Mesothelial cell of epicardium (in vitro differentiated cells): ENCODE measurements at regions not wholly inside any gene's neighbourhood (a gene's known extent, or its start where the extent isn't known, plus 50 kb on each side); places are given as distances from the start of the nearest gene placed in this dataset.

Experiments
- DNase-seq, 2 experiments: peaks; one replicate each; pipeline ENCODE4 v3.0.0; 2021; ENCODE audit warnings: low spot score in 2 of 2; ENCODE audit not compliant: unreplicated experiment in 2 of 2
- H3K27ac Mint-ChIP-seq: 2 replicates; pipeline ENCODE4 v1.8.0; 2021; ENCODE audit warnings: mixed read lengths
- H3K27me3 Mint-ChIP-seq: 2 replicates; pipeline ENCODE4 v1.8.0; 2021; ENCODE audit warnings: low read depth, mixed read lengths
- H3K36me3 Mint-ChIP-seq: 2 replicates; pipeline ENCODE4 v1.8.0; 2021; ENCODE audit warnings: mixed read lengths
- H3K4me1 Mint-ChIP-seq: 2 replicates; pipeline ENCODE4 v1.8.0; 2021; ENCODE audit warnings: mixed read lengths
- H3K4me3 Mint-ChIP-seq: 2 replicates; pipeline ENCODE4 v1.8.0; 2021; ENCODE audit warnings: mild to moderate bottlenecking, moderate library complexity, mixed read lengths
- H3K9me3 Mint-ChIP-seq: 2 replicates; pipeline ENCODE4 v1.8.0; 2021; ENCODE audit warnings: mixed read lengths
- CTCF ChIP-seq: fragments of 200-600 bp; sonication (generic); IDR thresholded peaks from one replicate; pipeline ENCODE4 v1.5.0; 2021; ENCODE audit warnings: antibody characterized with exemption; ENCODE audit not compliant: unreplicated experiment

DNA sequence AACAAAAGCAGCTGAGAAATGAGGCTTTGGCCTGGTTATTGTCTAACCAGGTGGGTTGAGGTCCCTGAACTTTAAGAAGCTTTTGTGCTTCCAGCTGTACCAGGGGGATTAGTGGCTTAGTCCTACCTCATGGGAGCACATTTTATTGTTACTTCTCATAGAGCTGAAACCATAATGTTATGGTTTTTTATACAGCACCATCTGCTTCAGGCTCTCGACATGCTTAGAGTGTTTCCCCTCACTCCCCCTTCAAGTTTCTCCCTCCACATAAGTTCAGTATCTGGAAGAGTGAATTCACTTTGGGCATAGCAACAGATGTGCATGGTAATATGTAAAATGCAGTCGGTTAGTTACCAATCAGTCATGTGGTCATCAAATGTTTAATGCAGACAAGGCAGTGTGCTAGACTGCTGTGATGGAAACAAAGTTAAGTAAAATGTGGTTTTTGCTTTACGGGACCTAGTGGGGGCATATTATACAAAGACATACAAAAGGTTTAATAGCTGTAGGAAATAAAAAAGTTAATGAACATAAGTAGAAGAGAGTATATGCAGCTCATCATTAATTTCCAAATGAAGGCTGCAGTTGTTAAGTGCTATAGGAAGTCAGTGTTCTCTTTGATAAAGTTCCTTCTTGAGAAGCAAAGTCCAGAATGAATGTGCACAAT lies 95.9 kb upstream of the SPRY4 start:
- Mint-ChIP-seq H3K27ac (peak overlapping the region; percentile 2), H3K4me1 (peaks cover 15% of the 10 kb centered on the region), H3K36me3 (no peaks in the 10 kb centered on the region), H3K4me3 (no peak overlapping the region), H3K27me3 (no peaks in the 10 kb centered on the region), H3K9me3 (peaks cover 4% of the 10 kb centered on the region)
- no peak for TF ChIP-seq CTCF
- no peak for DNase-seq

DNA sequence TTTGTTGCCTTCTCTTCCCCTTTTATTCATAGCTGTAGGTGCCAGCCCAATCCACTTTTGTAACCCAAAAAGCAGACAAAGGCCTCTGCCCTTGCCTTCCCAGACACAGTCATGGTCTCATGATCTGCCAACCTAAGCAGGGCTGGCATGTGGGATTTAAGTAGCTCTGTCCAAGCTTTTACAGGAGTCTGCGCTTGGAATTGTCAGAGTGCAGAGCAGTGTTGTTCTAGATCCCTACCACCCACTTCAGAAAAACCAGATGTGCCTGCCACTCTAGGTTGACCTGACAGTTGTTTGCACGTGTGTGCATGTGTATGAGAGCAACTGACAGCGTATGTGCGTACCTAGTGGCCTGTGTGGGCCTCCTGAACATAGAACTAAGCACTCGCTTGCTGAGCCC lies 87.8 kb upstream of the SPRY4 start:
- H3K36me3 Mint-ChIP-seq = peaks cover 4% of the 10 kb centered on the region
- no peaks in the 10 kb centered on the region for H3K4me1 Mint-ChIP-seq
- no peak for TF ChIP-seq CTCF
- no peak for DNase-seq
- no peaks in the 10 kb centered on the region for H3K27me3 Mint-ChIP-seq
- H3K27ac Mint-ChIP-seq = no peak overlapping the region
- H3K4me3 Mint-ChIP-seq = no peak overlapping the region
- H3K9me3 Mint-ChIP-seq = peaks cover 5% of the 10 kb centered on the region

- Mint-ChIP-seq H3K27ac (no peak overlapping the region), H3K9me3 (peaks cover 5% of the 10 kb centered on the region), H3K4me3 (no peak overlapping the region), H3K36me3 (peaks cover 4% of the 10 kb centered on the region), H3K27me3 (no peaks in the 10 kb centered on the region), H3K4me1 (no peaks in the 10 kb centered on the region)
- DNase-seq = no peak
- no peak for TF ChIP-seq CTCF
Measured at GRCh38 chr5:142411656-142412425, 87.0 kb upstream of the SPRY4 start.

GRCh38 chr5:142411103-142411502 lies 86.3 kb upstream of the SPRY4 start:
- Mint-ChIP-seq H3K27me3 (no peaks in the 10 kb centered on the region), H3K4me1 (no peaks in the 10 kb centered on the region), H3K36me3 (peaks cover 4% of the 10 kb centered on the region), H3K9me3 (peaks cover 5% of the 10 kb centered on the region), H3K27ac (no peak overlapping the region), H3K4me3 (no peak overlapping the region)
- no peak for DNase-seq
- TF ChIP-seq CTCF = no peak

- TF ChIP-seq CTCF = no peak
- peaks cover 13% of the 10 kb centered on the region for H3K4me1 Mint-ChIP-seq
- no peak for DNase-seq
- peaks cover 4% of the 10 kb centered on the region for H3K36me3 Mint-ChIP-seq
- no peaks in the 10 kb centered on the region for H3K27me3 Mint-ChIP-seq
- H3K9me3 Mint-ChIP-seq = peaks cover 2% of the 10 kb centered on the region
- H3K4me3 Mint-ChIP-seq = no peak overlapping the region
- no peak overlapping the region for H3K27ac Mint-ChIP-seq
Measured at GRCh38 chr5:142408981-142409481, 84.2 kb upstream of the SPRY4 start.
